GM12878 (cell line): ENCODE measurements at regions not wholly inside any gene's neighbourhood (a gene's known extent, or its start where the extent isn't known, plus 50 kb on each side); places are given as distances from the start of the nearest gene placed in this dataset.

Experiments used
- ATAC-seq: fragments of 200-7000 bp; cut with Tn5 transposase; 3 replicates; pipeline ENCODE4 v1.9.1; 2020; ENCODE audit warnings: mild to moderate bottlenecking, moderate library complexity
- BruUV-seq: library from RNA; stranded (reverse); fragments of 400-500 nt; replicated peaks from 2 replicates; lab custom pipeline; 2021; lab: Mats Ljungman, UMichigan
- CTCF ChIA-PET: fragments of 300-600 bp; sonication (Branson Sonifier 250); formaldehyde crosslinking; extraction: SDS; loops from one replicate; lab custom pipeline; 2021; ENCODE audit warnings: inconsistent platforms; lab: Yijun Ruan, JAX
- POLR2A ChIA-PET: fragments of 350-600 bp; formaldehyde crosslinking; extraction: SDS; loops from one replicate; lab custom pipeline; 2021; ENCODE audit warnings: inconsistent platforms; lab: Charles Lee
- RAD21 ChIA-PET: fragments of 300-600 bp; sonication (Branson Sonifier 250); formaldehyde crosslinking; loops from one replicate; lab custom pipeline; 2023; ENCODE audit warnings: antibody characterized with exemption; ENCODE audit not compliant: unreplicated experiment; lab: Charles Lee
- SMC1A ChIA-PET: fragments of 300-600 bp; sonication (Branson Sonifier 250); formaldehyde crosslinking; loops from one replicate; lab custom pipeline; 2023; ENCODE audit not compliant: unreplicated experiment, uncharacterized antibody; lab: Charles Lee
- DNase-seq: peaks from one replicate; pipeline ENCODE4 v3.0.0-alpha.2; 2011; ENCODE audit warnings: low read depth, low spot score
- FAIRE-seq: peaks from 3 replicates; lab custom pipeline; 2011; peaks lifted over from hg19 to GRCh38; lab: Jason Lieb, UNC
- H2AFZ ChIP-seq: 2 replicates; pipeline ENCODE4 v1.6.0; 2011; ENCODE audit warnings: low read depth, low read length, control low read depth; ENCODE audit not compliant: control insufficient read depth
- H3K27ac ChIP-seq: 2 replicates; pipeline ENCODE4 v1.5.1; 2011; ENCODE audit warnings: control low read depth; ENCODE audit not compliant: control insufficient read depth, insufficient read depth
- H3K27me3 ChIP-seq, 2 experiments: replicated peaks in 1 of 2; 2 replicates each; pipeline versions ENCODE4 v1.6.0 to v1.6.1; 2011; ENCODE audit warnings: low read length in 1 of 2; ENCODE audit not compliant: control insufficient read depth in 2 of 2, insufficient read depth in 2 of 2
- H3K36me3 ChIP-seq, 2 experiments: 2 replicates each; pipeline ENCODE4 v1.5.1; 2011; ENCODE audit warnings: low read length in 1 of 2; ENCODE audit not compliant: control insufficient read depth in 2 of 2, insufficient read depth in 2 of 2
- H3K4me1 ChIP-seq: 2 replicates; pipeline ENCODE4 v1.6.1; 2011; ENCODE audit warnings: mild to moderate bottlenecking, low read length, moderate library complexity, mixed read lengths; ENCODE audit not compliant: control insufficient read depth, insufficient read depth
- H3K4me2 ChIP-seq: 2 replicates; pipeline ENCODE4 v1.6.0; 2011; ENCODE audit warnings: control low read depth; ENCODE audit not compliant: control insufficient read depth, insufficient read depth
- H3K4me3 ChIP-seq: fragments of 200-600 bp; sonication (generic); 2 replicates; pipeline ENCODE4 v1.5.1; 2016
- H3K79me2 ChIP-seq: 2 replicates; pipeline ENCODE4 v1.6.0; 2011; ENCODE audit warnings: low read length; ENCODE audit not compliant: control insufficient read depth, insufficient read depth
- H3K9ac ChIP-seq: 2 replicates; pipeline ENCODE4 v1.8.0; 2011; ENCODE audit warnings: low read length, control low read depth, mixed read lengths; ENCODE audit not compliant: control insufficient read depth, insufficient read depth
- H3K9me3 ChIP-seq: replicated peaks from 3 replicates; pipeline ENCODE4 v1.5.1; 2011; ENCODE audit warnings: mild to moderate bottlenecking, low read length; ENCODE audit not compliant: control insufficient read depth, insufficient read depth
- H4K20me1 ChIP-seq: 2 replicates; pipeline ENCODE4 v1.6.0; 2011; ENCODE audit not compliant: control insufficient read depth, insufficient read depth
- BACH1 ChIP-seq: fragments of 450-650 bp; IDR thresholded peaks from 2 replicates; pipeline ENCODE4 v1.6.1; 2017; ENCODE audit warnings: mild to moderate bottlenecking, borderline replicate concordance
- CBX3 ChIP-seq: fragments of 200-600 bp; sonication (generic); IDR thresholded peaks from 2 replicates; pipeline ENCODE4 v1.6.1; 2016; ENCODE audit warnings: low read depth, borderline replicate concordance
- CEBPZ ChIP-seq: fragments of 150-350 bp; IDR thresholded peaks from 2 replicates; pipeline ENCODE4 v1.6.1; 2016; ENCODE audit warnings: low read depth, low read length
- CREB1 ChIP-seq: IDR thresholded peaks from 2 replicates; pipeline ENCODE4 v1.6.1; 2012; ENCODE audit warnings: low read depth, mild to moderate bottlenecking, inconsistent platforms
- CREM ChIP-seq: IDR thresholded peaks from 2 replicates; pipeline ENCODE4 v1.6.1; 2014; ENCODE audit warnings: antibody characterized with exemption, low read depth
- ETV6 ChIP-seq, 2 experiments: fragments of 450-650 bp in 1 of 2; IDR thresholded peaks in 1 of 2; conservative IDR thresholded peaks in 1 of 2; 2 replicates each; pipeline ENCODE4 v1.6.1; 2014; ENCODE audit warnings: antibody characterized with exemption in 1 of 2, borderline replicate concordance in 1 of 2, low read depth in 1 of 2, mild to moderate bottlenecking in 1 of 2, moderate library complexity in 1 of 2
- FOXK2 ChIP-seq: fragments of 450-650 bp; IDR thresholded peaks from 2 replicates; pipeline ENCODE4 v1.6.1; 2017; ENCODE audit warnings: mild to moderate bottlenecking, moderate library complexity
- NKRF ChIP-seq: fragments of 450-650 bp; conservative IDR thresholded peaks from 2 replicates; pipeline ENCODE4 v1.6.1; 2017; ENCODE audit warnings: mild to moderate bottlenecking, moderate library complexity
- PAX5 ChIP-seq: IDR thresholded peaks from 2 replicates; pipeline ENCODE4 v1.6.1; 2011; ENCODE audit warnings: low read depth, low read length, borderline replicate concordance
- POLR2A ChIP-seq: IDR thresholded peaks from 2 replicates; pipeline ENCODE4 v1.6.1; 2011; ENCODE audit warnings: low read depth, mild to moderate bottlenecking, low read length
- RELA ChIP-seq: fragments of 450-650 bp; IDR thresholded peaks from 2 replicates; pipeline ENCODE4 v1.8.0; 2014; ENCODE audit warnings: borderline replicate concordance; ENCODE audit not compliant: partially characterized antibody
- SPI1 ChIP-seq: IDR thresholded peaks from 2 replicates; pipeline ENCODE4 v1.6.1; 2011; ENCODE audit warnings: low read depth, mild to moderate bottlenecking, low read length, moderate library complexity, borderline replicate concordance; ENCODE audit not compliant: insufficient read depth
- STAT3 ChIP-seq: IDR thresholded peaks from 2 replicates; pipeline ENCODE4 v1.6.1; 2011; ENCODE audit warnings: low read depth, low read length, improper control_type of control experiment
- ZNF207 ChIP-seq: fragments of 450-650 bp; IDR thresholded peaks from 2 replicates; pipeline ENCODE4 v1.6.1; 2014; ENCODE audit warnings: antibody characterized with exemption, mild to moderate bottlenecking, borderline replicate concordance
- ZNF687 ChIP-seq: fragments of 450-650 bp; IDR thresholded peaks from 2 replicates; pipeline ENCODE4 v1.6.1; 2017; ENCODE audit warnings: mild to moderate bottlenecking, moderate library complexity
- ZSCAN29 ChIP-seq: fragments of 450-650 bp; IDR thresholded peaks from 2 replicates; pipeline ENCODE4 v1.6.1; 2017; ENCODE audit warnings: mild to moderate bottlenecking, moderate library complexity
- WGBS: methylation state at CpG from one replicate; pipeline ENCODE4 v1.1.6; 2016; ENCODE audit warnings: low lambda C conversion rate; ENCODE audit not compliant: insufficient replicate concordance, insufficient coverage; ENCODE audit errors: missing lambda C conversion rate; 5-methylcytosine and 5-hydroxymethylcytosine counted together
- in situ Hi-C: fragments of 300-500 bp; cut with MboI; formaldehyde crosslinking; loops from 9 replicates; pipeline ENCODE4 v1.14.3; 2018; ENCODE audit warnings: mixed read lengths
- intact Hi-C: fragments of 100-400 bp; cut with micrococcal nuclease; formaldehyde crosslinking; loops from one replicate; pipeline ENCODE4 v1.14.2; 2022; ENCODE audit not compliant: unreplicated experiment

- TF ChIP-seq SPI1 (no peak), FOXK2 (no peak)
Measured at GRCh38 chr18:1488394-1488793, 583.7 kb downstream of the ADCYAP1 start (continued).

- DNase-seq, result no peak
- 50% methylated on average over 1 of the region's 1 CpG for WGBS
- no peak for ATAC-seq
- Histone ChIP-seq H3K27me3 (no peaks in the 10 kb centered on the region), H3K4me1 (no peaks in the 10 kb centered on the region), H4K20me1 (no peaks in the 10 kb centered on the region), H3K36me3 (no peaks in the 10 kb centered on the region), H3K79me2 (no peaks in the 10 kb centered on the region), H3K9ac (no peak overlapping the region), H3K4me3 (no peak overlapping the region), H3K4me2 (no peak overlapping the region), H2AFZ (no peak overlapping the region), H3K9me3 (no peaks in the 10 kb centered on the region; the same call in 2 of the 3 replicates), H3K27ac (no peak overlapping the region)
- RAD21 ChIA-PET, result no interaction called here
- in situ Hi-C loops (loop anchor here (25.0 kb wide), 1 partner anchor 627 kb away; no protein-coding TSS in a partner anchor), intact Hi-C loops (no loop called here)
- SMC1A ChIA-PET, result no interaction called here
- no TSS peak for BruUV-seq
- no peak for FAIRE-seq
- POLR2A ChIA-PET, result no interaction called here
- CTCF ChIA-PET, result no interaction called here
- TF ChIP-seq CREM (no peak), PAX5 (no peak), BACH1 (no peak), ZNF207 (no peak), POLR2A (no peak), CREB1 (no peak), CEBPZ (no peak), CBX3 (no peak), SPI1 (no peak), STAT3 (no peak), NKRF (no peak), ETV6 (conservative IDR thresholded peaks at IDR 0.05 in 1 of 2, IDR thresholded peaks at IDR 0.05 in 1 of 2; ENCODE audit: borderline replicate concordance in 1 of 2, low read depth in 1 of 2) (no peak), ZNF687 (no peak), ZSCAN29 (no peak), RELA (no peak)
Measured at GRCh38 chr18:1488957-1489356, 584.3 kb downstream of the ADCYAP1 start.
